Liver (tissue), 8 donors: ENCODE measurements at regions not wholly inside any gene's neighbourhood (a gene's known extent, or its start where the extent isn't known, plus 50 kb on each side); places are given as distances from the start of the nearest gene placed in this dataset.

Experiments
- DNase-seq: peaks from one replicate; pipeline ENCODE4 v3.0.0-alpha.2; 2017; ENCODE audit warnings: low spot score
- H3K27ac ChIP-seq, 2 donors: one replicate each; pipeline ENCODE4 v1.7.0; 2013; ENCODE audit warnings: inconsistent platforms in 2 of 2, low read length in 2 of 2, control low read depth in 1 of 2, low read depth in 1 of 2, mild to moderate bottlenecking in 1 of 2
- H3K27me3 ChIP-seq, 4 donors: one replicate each; pipeline versions ENCODE4 v1.6.1 to v1.7.0; 2013; ENCODE audit warnings: low read length in 3 of 4, inconsistent platforms in 1 of 4, mild to moderate bottlenecking in 1 of 4, moderate library complexity in 1 of 4; ENCODE audit not compliant: control insufficient read depth in 4 of 4, insufficient read depth in 4 of 4
- H3K36me3 ChIP-seq, 4 donors: one replicate each; pipeline versions ENCODE4 v1.6.1 to v1.7.0; 2013; ENCODE audit warnings: low read length in 3 of 4, mild to moderate bottlenecking in 3 of 4, low read depth in 1 of 4, moderate library complexity in 1 of 4; ENCODE audit not compliant: control insufficient read depth in 4 of 4, insufficient read depth in 3 of 4
- H3K4me1 ChIP-seq, 4 donors: one replicate each; pipeline versions ENCODE4 v1.6.1 to v1.7.0; 2013; ENCODE audit warnings: low read length in 3 of 4, mild to moderate bottlenecking in 3 of 4, moderate library complexity in 1 of 4; ENCODE audit not compliant: control insufficient read depth in 4 of 4, insufficient read depth in 4 of 4
- H3K4me3 ChIP-seq, 3 donors: one replicate each; pipeline versions ENCODE4 v1.6.1 to v1.7.0; 2013; ENCODE audit warnings: low read length in 3 of 3, control low read depth in 1 of 3, low read depth in 1 of 3, mild to moderate bottlenecking in 1 of 3
- H3K9ac ChIP-seq, 2 donors: one replicate each; pipeline ENCODE4 v1.7.0; 2013; ENCODE audit warnings: low read length in 2 of 2, mild to moderate bottlenecking in 2 of 2, moderate library complexity in 2 of 2, control low read depth in 1 of 2, low read depth in 1 of 2
- H3K9me3 ChIP-seq, 4 donors: one replicate each; pipeline versions ENCODE4 v1.6.1 to v1.7.0; 2013; ENCODE audit warnings: low read length in 3 of 4; ENCODE audit not compliant: control insufficient read depth in 4 of 4
- EGR1 ChIP-seq, 2 donors: IDR thresholded peaks; 2 replicates each; pipeline ENCODE4 v1.6.1; 2016 to 2018; ENCODE audit warnings: antibody characterized with exemption in 2 of 2, low read depth in 2 of 2
- FOXA1 ChIP-seq: IDR thresholded peaks from 2 replicates; pipeline ENCODE4 v1.6.1; 2016; ENCODE audit warnings: antibody characterized with exemption
- FOXA2 ChIP-seq: IDR thresholded peaks from 2 replicates; pipeline ENCODE4 v1.6.1; 2016; ENCODE audit warnings: antibody characterized with exemption
- GABPA ChIP-seq, 2 donors: IDR thresholded peaks in 1 of 2; conservative IDR thresholded peaks in 1 of 2; 2 replicates each; pipeline ENCODE4 v1.6.1; 2016; ENCODE audit warnings: antibody characterized with exemption in 2 of 2, mild to moderate bottlenecking in 1 of 2, moderate library complexity in 1 of 2
- HNF4A ChIP-seq, 2 donors: conservative IDR thresholded peaks; 2 replicates each; pipeline ENCODE4 v1.6.1; 2016; ENCODE audit warnings: antibody characterized with exemption in 2 of 2, mild to moderate bottlenecking in 2 of 2
- HNF4G ChIP-seq: IDR thresholded peaks from 2 replicates; pipeline ENCODE4 v1.6.1; 2016; ENCODE audit warnings: antibody characterized with exemption
- JUND ChIP-seq, 2 donors: IDR thresholded peaks; 2 replicates each; pipeline ENCODE4 v1.6.1; 2016; ENCODE audit warnings: antibody characterized with exemption in 2 of 2
- NR2F2 ChIP-seq: IDR thresholded peaks from 2 replicates; pipeline ENCODE4 v1.6.1; 2016; ENCODE audit warnings: antibody characterized with exemption
- RAD21 ChIP-seq, 2 donors: IDR thresholded peaks; 2 replicates each; pipeline ENCODE4 v1.6.1; 2016; ENCODE audit warnings: antibody characterized with exemption in 2 of 2, mild to moderate bottlenecking in 2 of 2
- RXRA ChIP-seq, 2 donors: IDR thresholded peaks; 2 replicates each; pipeline ENCODE4 v1.6.1; 2017 to 2018; ENCODE audit warnings: antibody characterized with exemption in 2 of 2, mild to moderate bottlenecking in 1 of 2
- SP1 ChIP-seq: IDR thresholded peaks from 2 replicates; pipeline ENCODE4 v1.6.1; 2018; ENCODE audit warnings: antibody characterized with exemption, mild to moderate bottlenecking
- TAF1 ChIP-seq: conservative IDR thresholded peaks from 2 replicates; pipeline ENCODE4 v1.6.1; 2016; ENCODE audit warnings: antibody characterized with exemption, mild to moderate bottlenecking
- YY1 ChIP-seq: IDR thresholded peaks from 2 replicates; pipeline ENCODE4 v1.6.1; 2016; ENCODE audit warnings: antibody characterized with exemption, mild to moderate bottlenecking
- WGBS: extraction: QIAGEN DNeasy Blood & Tissue Kit; methylation state at CpG from one replicate; pipeline ENCODE4 v1.1.7; 2013; 5-methylcytosine and 5-hydroxymethylcytosine counted together
- TF ChIP-seq, protein P1 (sequence below): fragments of 150-350 bp; IDR thresholded peaks from 2 replicates; pipeline ENCODE4 v1.5.1; 2017; ENCODE audit warnings: improper control_type of control experiment, low read depth, low read length; ENCODE audit not compliant: missing input control
- TF ChIP-seq, protein P2 (sequence below): IDR thresholded peaks from 2 replicates; pipeline ENCODE4 v1.6.1; 2016; ENCODE audit warnings: antibody characterized with exemption, mild to moderate bottlenecking
- TF ChIP-seq, protein P3 (sequence below): IDR thresholded peaks from 2 replicates; pipeline ENCODE4 v1.6.1; 2016; ENCODE audit warnings: antibody characterized with exemption
- TF ChIP-seq, protein P4 (sequence below): IDR thresholded peaks from 2 replicates; pipeline ENCODE4 v1.6.1; 2016; ENCODE audit warnings: antibody characterized with exemption
- TF ChIP-seq, protein P5 (sequence below): IDR thresholded peaks from 2 replicates; pipeline ENCODE4 v1.6.1; 2016; ENCODE audit warnings: antibody characterized with exemption
- donor health status: healthy.
- donor health status: healthy.
- donor health status: healthy.
- donor health status: healthy.
- donor health status: healthy.

DNA sequence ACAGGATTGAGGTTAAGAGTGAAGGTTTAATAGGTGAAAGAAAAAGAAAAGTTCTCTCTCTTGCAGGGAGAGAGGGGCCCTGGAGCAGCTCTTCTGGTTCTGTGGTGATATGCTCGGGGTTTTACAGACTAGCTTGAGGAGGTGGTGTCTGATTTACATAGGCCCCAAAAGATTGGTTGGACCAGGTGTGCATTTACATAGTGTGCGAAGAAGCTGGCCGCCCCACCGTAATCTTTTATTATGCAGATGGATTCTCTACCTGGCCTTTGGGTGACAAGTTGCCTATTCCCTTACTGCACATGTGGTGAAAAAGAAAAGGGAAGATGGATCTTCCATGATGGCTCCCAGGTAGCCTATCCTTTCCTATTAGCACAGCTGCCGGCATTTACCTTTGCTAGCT lies 219.9 kb upstream of the GRIA4 start:
- Histone ChIP-seq H3K4me1 (no peaks in the 10 kb centered on the region), H3K4me3 (no peak overlapping the region), H3K9me3 (no peaks in the 10 kb centered on the region), H3K36me3 (no peaks in the 10 kb centered on the region), H3K27ac (no peak overlapping the region), H3K9ac (no peak overlapping the region), H3K27me3 (no peaks in the 10 kb centered on the region)
- 83% methylated on average over 5 of the region's 5 CpGs for WGBS
- no peak for TF ChIP-seq RXRA (IDR thresholded peaks at IDR 0.05)
- TF ChIP-seq, protein P1, sequence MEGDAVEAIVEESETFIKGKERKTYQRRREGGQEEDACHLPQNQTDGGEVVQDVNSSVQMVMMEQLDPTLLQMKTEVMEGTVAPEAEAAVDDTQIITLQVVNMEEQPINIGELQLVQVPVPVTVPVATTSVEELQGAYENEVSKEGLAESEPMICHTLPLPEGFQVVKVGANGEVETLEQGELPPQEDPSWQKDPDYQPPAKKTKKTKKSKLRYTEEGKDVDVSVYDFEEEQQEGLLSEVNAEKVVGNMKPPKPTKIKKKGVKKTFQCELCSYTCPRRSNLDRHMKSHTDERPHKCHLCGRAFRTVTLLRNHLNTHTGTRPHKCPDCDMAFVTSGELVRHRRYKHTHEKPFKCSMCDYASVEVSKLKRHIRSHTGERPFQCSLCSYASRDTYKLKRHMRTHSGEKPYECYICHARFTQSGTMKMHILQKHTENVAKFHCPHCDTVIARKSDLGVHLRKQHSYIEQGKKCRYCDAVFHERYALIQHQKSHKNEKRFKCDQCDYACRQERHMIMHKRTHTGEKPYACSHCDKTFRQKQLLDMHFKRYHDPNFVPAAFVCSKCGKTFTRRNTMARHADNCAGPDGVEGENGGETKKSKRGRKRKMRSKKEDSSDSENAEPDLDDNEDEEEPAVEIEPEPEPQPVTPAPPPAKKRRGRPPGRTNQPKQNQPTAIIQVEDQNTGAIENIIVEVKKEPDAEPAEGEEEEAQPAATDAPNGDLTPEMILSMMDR = no peak
- TF ChIP-seq, protein P2, sequence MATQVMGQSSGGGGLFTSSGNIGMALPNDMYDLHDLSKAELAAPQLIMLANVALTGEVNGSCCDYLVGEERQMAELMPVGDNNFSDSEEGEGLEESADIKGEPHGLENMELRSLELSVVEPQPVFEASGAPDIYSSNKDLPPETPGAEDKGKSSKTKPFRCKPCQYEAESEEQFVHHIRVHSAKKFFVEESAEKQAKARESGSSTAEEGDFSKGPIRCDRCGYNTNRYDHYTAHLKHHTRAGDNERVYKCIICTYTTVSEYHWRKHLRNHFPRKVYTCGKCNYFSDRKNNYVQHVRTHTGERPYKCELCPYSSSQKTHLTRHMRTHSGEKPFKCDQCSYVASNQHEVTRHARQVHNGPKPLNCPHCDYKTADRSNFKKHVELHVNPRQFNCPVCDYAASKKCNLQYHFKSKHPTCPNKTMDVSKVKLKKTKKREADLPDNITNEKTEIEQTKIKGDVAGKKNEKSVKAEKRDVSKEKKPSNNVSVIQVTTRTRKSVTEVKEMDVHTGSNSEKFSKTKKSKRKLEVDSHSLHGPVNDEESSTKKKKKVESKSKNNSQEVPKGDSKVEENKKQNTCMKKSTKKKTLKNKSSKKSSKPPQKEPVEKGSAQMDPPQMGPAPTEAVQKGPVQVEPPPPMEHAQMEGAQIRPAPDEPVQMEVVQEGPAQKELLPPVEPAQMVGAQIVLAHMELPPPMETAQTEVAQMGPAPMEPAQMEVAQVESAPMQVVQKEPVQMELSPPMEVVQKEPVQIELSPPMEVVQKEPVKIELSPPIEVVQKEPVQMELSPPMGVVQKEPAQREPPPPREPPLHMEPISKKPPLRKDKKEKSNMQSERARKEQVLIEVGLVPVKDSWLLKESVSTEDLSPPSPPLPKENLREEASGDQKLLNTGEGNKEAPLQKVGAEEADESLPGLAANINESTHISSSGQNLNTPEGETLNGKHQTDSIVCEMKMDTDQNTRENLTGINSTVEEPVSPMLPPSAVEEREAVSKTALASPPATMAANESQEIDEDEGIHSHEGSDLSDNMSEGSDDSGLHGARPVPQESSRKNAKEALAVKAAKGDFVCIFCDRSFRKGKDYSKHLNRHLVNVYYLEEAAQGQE = no peak
- TF ChIP-seq, protein P3, sequence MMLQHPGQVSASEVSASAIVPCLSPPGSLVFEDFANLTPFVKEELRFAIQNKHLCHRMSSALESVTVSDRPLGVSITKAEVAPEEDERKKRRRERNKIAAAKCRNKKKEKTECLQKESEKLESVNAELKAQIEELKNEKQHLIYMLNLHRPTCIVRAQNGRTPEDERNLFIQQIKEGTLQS = no peak
- TF ChIP-seq, protein P4, sequence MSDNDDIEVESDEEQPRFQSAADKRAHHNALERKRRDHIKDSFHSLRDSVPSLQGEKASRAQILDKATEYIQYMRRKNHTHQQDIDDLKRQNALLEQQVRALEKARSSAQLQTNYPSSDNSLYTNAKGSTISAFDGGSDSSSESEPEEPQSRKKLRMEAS = no peak
- TF ChIP-seq HNF4G = no peak
- TF ChIP-seq FOXA1 = no peak
- TF ChIP-seq NR2F2 = no peak
- TF ChIP-seq FOXA2 = no peak
- TF ChIP-seq EGR1 (IDR thresholded peaks at IDR 0.05; ENCODE audit: low read depth in 2 of 2) = no peak
- DNase-seq = no peak

DNA sequence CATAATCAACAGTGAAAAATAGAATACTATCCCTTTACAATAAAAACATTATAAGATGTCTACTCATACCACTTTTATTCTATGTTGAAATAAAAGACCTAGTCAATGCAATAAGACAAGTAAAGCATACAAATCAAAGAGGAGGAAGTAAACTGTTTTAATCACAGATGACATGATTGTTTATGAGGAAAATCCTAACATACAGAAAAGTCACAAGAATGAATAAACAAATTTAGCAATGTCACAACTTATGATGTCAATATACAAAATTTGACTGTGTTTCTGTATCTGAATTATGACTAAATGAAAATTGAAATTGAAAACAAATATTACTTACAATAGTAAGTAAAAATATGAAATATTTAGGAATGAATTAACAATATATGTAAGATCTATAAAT lies 221.9 kb upstream of the GRIA4 start:
- no peaks in the 10 kb centered on the region for H3K36me3 ChIP-seq
- no peaks in the 10 kb centered on the region for H3K27me3 ChIP-seq
- no peaks in the 10 kb centered on the region for H3K4me1 ChIP-seq
- TF ChIP-seq FOXA2 (no peak), YY1 (no peak), RAD21 (IDR thresholded peaks at IDR 0.05) (no peak), GABPA (IDR thresholded peaks at IDR 0.05 in 1 of 2, conservative IDR thresholded peaks at IDR 0.05 in 1 of 2) (no peak), FOXA1 (no peak), JUND (IDR thresholded peaks at IDR 0.05) (no peak), SP1 (no peak), HNF4G (no peak), HNF4A (conservative IDR thresholded peaks at IDR 0.05) (no peak), TAF1 (no peak), NR2F2 (no peak), EGR1 (IDR thresholded peaks at IDR 0.05; ENCODE audit: low read depth in 2 of 2) (no peak)
- TF ChIP-seq, protein P2 = no peak
- TF ChIP-seq, protein P4 = no peak
- TF ChIP-seq, protein P1 = no peak
- TF ChIP-seq, protein P5, sequence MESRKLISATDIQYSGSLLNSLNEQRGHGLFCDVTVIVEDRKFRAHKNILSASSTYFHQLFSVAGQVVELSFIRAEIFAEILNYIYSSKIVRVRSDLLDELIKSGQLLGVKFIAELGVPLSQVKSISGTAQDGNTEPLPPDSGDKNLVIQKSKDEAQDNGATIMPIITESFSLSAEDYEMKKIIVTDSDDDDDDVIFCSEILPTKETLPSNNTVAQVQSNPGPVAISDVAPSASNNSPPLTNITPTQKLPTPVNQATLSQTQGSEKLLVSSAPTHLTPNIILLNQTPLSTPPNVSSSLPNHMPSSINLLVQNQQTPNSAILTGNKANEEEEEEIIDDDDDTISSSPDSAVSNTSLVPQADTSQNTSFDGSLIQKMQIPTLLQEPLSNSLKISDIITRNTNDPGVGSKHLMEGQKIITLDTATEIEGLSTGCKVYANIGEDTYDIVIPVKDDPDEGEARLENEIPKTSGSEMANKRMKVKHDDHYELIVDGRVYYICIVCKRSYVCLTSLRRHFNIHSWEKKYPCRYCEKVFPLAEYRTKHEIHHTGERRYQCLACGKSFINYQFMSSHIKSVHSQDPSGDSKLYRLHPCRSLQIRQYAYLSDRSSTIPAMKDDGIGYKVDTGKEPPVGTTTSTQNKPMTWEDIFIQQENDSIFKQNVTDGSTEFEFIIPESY = no peak
- no peak overlapping the region for H3K4me3 ChIP-seq
- no peaks in the 10 kb centered on the region for H3K9me3 ChIP-seq
- H3K27ac ChIP-seq = no peak overlapping the region
- H3K9ac ChIP-seq = no peak overlapping the region
- DNase-seq = no peak
